ENCODE measurements at regions not wholly inside any gene's neighbourhood (a gene's known extent, or its start where the extent isn't known, plus 50 kb on each side); places are given as distances from the start of the nearest gene placed in this dataset.

GRCh38 chr7:116432527-116432916 lies 67.0 kb upstream of the CAV2 start:
- no peak overlapping the region for H3K27ac ChIP-seq (ENCODE audit: low read length)
- DNase-seq = no peak
- H3K4me2 ChIP-seq (ENCODE audit: low read depth, low read length) = no peak overlapping the region
- no peaks in the 10 kb centered on the region for H3K9me2 ChIP-seq (replicated peaks; ENCODE audit: insufficient read depth, low read length)
- no peak overlapping the region for H3K9ac ChIP-seq (ENCODE audit: low read length)
- no peaks in the 10 kb centered on the region for H3K4me1 ChIP-seq (ENCODE audit: low read length)
- H2AFZ ChIP-seq (ENCODE audit: low read length) = no peak overlapping the region
- H3K79me2 ChIP-seq (ENCODE audit: low read length) = no peaks in the 10 kb centered on the region
- no peak for TF ChIP-seq EZH2 (optimal IDR thresholded peaks at IDR 0.05; ENCODE audit: low read depth, low read length)
- no peak for TF ChIP-seq CTCF (IDR thresholded peaks at IDR 0.05; ENCODE audit: low read length)
- TF ChIP-seq EZH2phosphoT487 (IDR thresholded peaks at IDR 0.05; ENCODE audit: low read length) = no peak
- no peak overlapping the region for H3K4me3 ChIP-seq (ENCODE audit: low read length)
- H3K9me3 ChIP-seq (replicated peaks; ENCODE audit: insufficient read depth, low read length) = no peaks in the 10 kb centered on the region
- no peaks in the 10 kb centered on the region for H3F3A ChIP-seq (ENCODE audit: insufficient read depth, low read length)
- H4K20me1 ChIP-seq (ENCODE audit: insufficient read depth, low read length) = no peaks in the 10 kb centered on the region
- no peaks in the 10 kb centered on the region for H3K36me3 ChIP-seq (replicated peaks; ENCODE audit: insufficient read depth, low read length)
- no peaks in the 10 kb centered on the region for H3K27me3 ChIP-seq (replicated peaks; ENCODE audit: insufficient read depth, low read length)

- Histone ChIP-seq H3K4me3 (ENCODE audit: low read length) (no peak overlapping the region), H2AFZ (ENCODE audit: low read length) (no peak overlapping the region), H3K36me3 (replicated peaks; ENCODE audit: insufficient read depth, low read length) (no peaks in the 10 kb centered on the region), H3K9me2 (replicated peaks; ENCODE audit: insufficient read depth, low read length) (no peaks in the 10 kb centered on the region), H3K79me2 (ENCODE audit: low read length) (no peaks in the 10 kb centered on the region), H3K4me1 (ENCODE audit: low read length) (no peaks in the 10 kb centered on the region), H3K9ac (ENCODE audit: low read length) (no peak overlapping the region), H3K27ac (ENCODE audit: low read length) (no peak overlapping the region), H3F3A (ENCODE audit: insufficient read depth, low read length) (no peaks in the 10 kb centered on the region), H3K27me3 (replicated peaks; ENCODE audit: insufficient read depth, low read length) (no peaks in the 10 kb centered on the region), H4K20me1 (ENCODE audit: insufficient read depth, low read length) (no peaks in the 10 kb centered on the region), H3K9me3 (replicated peaks; ENCODE audit: insufficient read depth, low read length) (no peaks in the 10 kb centered on the region), H3K4me2 (ENCODE audit: low read depth, low read length) (no peak overlapping the region)
- TF ChIP-seq EZH2 (optimal IDR thresholded peaks at IDR 0.05; ENCODE audit: low read depth, low read length) = no peak
- TF ChIP-seq EZH2phosphoT487 (IDR thresholded peaks at IDR 0.05; ENCODE audit: low read length) = no peak
- TF ChIP-seq CTCF (IDR thresholded peaks at IDR 0.05; ENCODE audit: low read length) = no peak
- DNase-seq = no peak
Observed at GRCh38 chr7:116433246-116433645, 66.3 kb upstream of the CAV2 start.

GRCh38 chr7:116434820-116435341 lies 64.7 kb upstream of the CAV2 start:
- Histone ChIP-seq H3K4me1 (ENCODE audit: low read length) (no peaks in the 10 kb centered on the region), H3K4me3 (ENCODE audit: low read length) (no peak overlapping the region), H3K9ac (ENCODE audit: low read length) (no peak overlapping the region), H3K79me2 (ENCODE audit: low read length) (no peaks in the 10 kb centered on the region), H3K9me2 (replicated peaks; ENCODE audit: insufficient read depth, low read length) (no peaks in the 10 kb centered on the region), H4K20me1 (ENCODE audit: insufficient read depth, low read length) (no peaks in the 10 kb centered on the region), H2AFZ (ENCODE audit: low read length) (no peak overlapping the region), H3K27ac (ENCODE audit: low read length) (no peak overlapping the region), H3K27me3 (replicated peaks; ENCODE audit: insufficient read depth, low read length) (no peaks in the 10 kb centered on the region), H3K36me3 (replicated peaks; ENCODE audit: insufficient read depth, low read length) (no peaks in the 10 kb centered on the region), H3K4me2 (ENCODE audit: low read depth, low read length) (no peak overlapping the region), H3K9me3 (replicated peaks; ENCODE audit: insufficient read depth, low read length) (no peaks in the 10 kb centered on the region), H3F3A (ENCODE audit: insufficient read depth, low read length) (no peaks in the 10 kb centered on the region)
- no peak for DNase-seq
- TF ChIP-seq CTCF (IDR thresholded peaks at IDR 0.05; ENCODE audit: low read length) (no peak), EZH2phosphoT487 (IDR thresholded peaks at IDR 0.05; ENCODE audit: low read length) (no peak), EZH2 (optimal IDR thresholded peaks at IDR 0.05; ENCODE audit: low read depth, low read length) (no peak)
